ENCODE measurements at regions not wholly inside any gene's neighbourhood (a gene's known extent, or its start where the extent isn't known, plus 50 kb on each side); places are given as distances from the start of the nearest gene placed in this dataset.

- TF ChIP-seq POLR2A (IDR thresholded peaks at IDR 0.05; ENCODE audit: low read length) (no peak), GATA1 (IDR thresholded peaks at IDR 0.05; ENCODE audit: low read depth, low read length) (no peak)
These were observed 128.7 kb upstream of the SEMA6A start for GRCh38 chr5:116703328-116703727.
